PC-3 (cell line): ENCODE measurements at regions not wholly inside any gene's neighbourhood (a gene's known extent, or its start where the extent isn't known, plus 50 kb on each side); places are given as distances from the start of the nearest gene placed in this dataset.

Experiments used
- ATAC-seq: fragments of 200-7000 bp; cut with Tn5 transposase; 2 replicates; pipeline ENCODE4 v1.9.1; 2020; ENCODE audit warnings: mild to moderate bottlenecking, moderate library complexity
- BruUV-seq: library from RNA; stranded (reverse); fragments of 400-500 nt; replicated peaks from 2 replicates; lab custom pipeline; 2021; lab: Mats Ljungman, UMichigan
- CTCF ChIA-PET: fragments of 300-600 bp; sonication (Branson Sonifier 250); formaldehyde crosslinking; loops from one replicate; lab custom pipeline; 2022; ENCODE audit warnings: antibody characterized with exemption; lab: Charles Lee
- POLR2A ChIA-PET: fragments of 300-600 bp; sonication (Branson Sonifier 250); formaldehyde crosslinking; loops from one replicate; lab custom pipeline; 2022; ENCODE audit warnings: antibody characterized with exemption; ENCODE audit not compliant: unreplicated experiment; lab: Charles Lee
- DNase-seq: peaks from one replicate; pipeline ENCODE4 v3.0.0-alpha.2; 2015
- H2AFZ ChIP-seq: fragments of 300-600 bp; sonication (generic); 2 replicates; pipeline ENCODE4 v1.6.0; 2016; ENCODE audit warnings: antibody characterized with exemption, low read length
- H3F3A ChIP-seq: fragments of 300-600 bp; sonication (generic); one replicate; pipeline ENCODE4 v1.6.0; 2017; ENCODE audit warnings: antibody characterized with exemption, low read length, control low read depth, mild to moderate bottlenecking; ENCODE audit not compliant: unreplicated experiment
- H3K27ac ChIP-seq: fragments of 300-600 bp; sonication (generic); 2 replicates; pipeline ENCODE4 v1.5.1; 2016; ENCODE audit warnings: mild to moderate bottlenecking, low read length
- H3K27me3 ChIP-seq: fragments of 300-600 bp; sonication (generic); 2 replicates; pipeline ENCODE4 v1.6.1; 2016; ENCODE audit warnings: low read length, mixed read lengths
- H3K36me3 ChIP-seq: fragments of 300-600 bp; sonication (generic); 2 replicates; pipeline ENCODE4 v1.6.1; 2016; ENCODE audit warnings: low read depth, mixed run types, low read length, mixed read lengths
- H3K4me1 ChIP-seq: fragments of 300-600 bp; sonication (generic); 2 replicates; pipeline ENCODE4 v1.5.1; 2016; ENCODE audit warnings: low read length; ENCODE audit not compliant: insufficient read depth
- H3K4me2 ChIP-seq: fragments of 300-600 bp; sonication (generic); 2 replicates; pipeline ENCODE4 v1.6.0; 2016; ENCODE audit warnings: low read length
- H3K4me3 ChIP-seq: fragments of 300-600 bp; sonication (generic); 2 replicates; pipeline ENCODE4 v1.5.1; 2016; ENCODE audit warnings: mild to moderate bottlenecking, low read length, mixed read lengths
- H3K79me2 ChIP-seq: fragments of 300-600 bp; sonication (generic); 2 replicates; pipeline ENCODE4 v1.6.1; 2017; ENCODE audit warnings: low read length, mixed read lengths
- H3K9ac ChIP-seq: fragments of 300-600 bp; sonication (generic); 2 replicates; pipeline ENCODE4 v1.6.0; 2016; ENCODE audit warnings: mild to moderate bottlenecking, low read length
- H3K9me2 ChIP-seq: fragments of 300-600 bp; sonication (generic); replicated peaks from 2 replicates; pipeline ENCODE4 v1.6.1; 2016; ENCODE audit warnings: mixed run types, low read length, mixed read lengths
- H3K9me3 ChIP-seq: fragments of 300-600 bp; sonication (generic); 2 replicates; pipeline ENCODE4 v1.6.1; 2016; ENCODE audit warnings: low read length, mixed read lengths
- H4K20me1 ChIP-seq: fragments of 300-600 bp; sonication (generic); 2 replicates; pipeline ENCODE4 v1.6.1; 2016; ENCODE audit warnings: low read length, mixed read lengths
- CTCF ChIP-seq: fragments of 300-600 bp; sonication (generic); conservative IDR thresholded peaks from 2 replicates; pipeline ENCODE4 v1.5.1; 2017; ENCODE audit warnings: antibody characterized with exemption, low read depth, mild to moderate bottlenecking, low read length
- EZH2 ChIP-seq: fragments of 300-600 bp; sonication (generic); IDR thresholded peaks from one replicate; pipeline ENCODE4 v1.6.1; 2017; ENCODE audit warnings: antibody characterized with exemption, mild to moderate bottlenecking, low read length; ENCODE audit not compliant: unreplicated experiment
- EZH2phosphoT487 ChIP-seq: fragments of 300-600 bp; sonication (generic); IDR thresholded peaks from 2 replicates; pipeline ENCODE4 v1.6.1; 2018; ENCODE audit warnings: mild to moderate bottlenecking, antibody characterized with exemption, low read length, borderline replicate concordance
- intact Hi-C: fragments of 100-400 bp; cut with micrococcal nuclease; formaldehyde crosslinking; loops from 2 replicates; pipeline ENCODE4 v1.9.0; 2023

GRCh38 chr2:226130192-226130591 lies 669.4 kb downstream of the IRS1 start:
- Histone ChIP-seq H3K9ac (no peak overlapping the region), H3K4me1 (0 out of 2 replicates have a peak, but pooled peaks cover 6% of the 10 kb centered on the region), H2AFZ (no peak overlapping the region), H3K4me2 (no peak overlapping the region), H3K36me3 (no peaks in the 10 kb centered on the region), H4K20me1 (no peaks in the 10 kb centered on the region), H3K9me2 (no peaks in the 10 kb centered on the region), H3K27me3 (no peaks in the 10 kb centered on the region), H3K4me3 (no peak overlapping the region), H3K79me2 (no peaks in the 10 kb centered on the region), H3F3A (no peaks in the 10 kb centered on the region), H3K27ac (no peak overlapping the region), H3K9me3 (no peaks in the 10 kb centered on the region)
- TF ChIP-seq EZH2 (no peak), CTCF (no peak), EZH2phosphoT487 (no peak)
- no peak for ATAC-seq
- BruUV-seq, result no TSS peak
- POLR2A ChIA-PET, result no interaction called here
- CTCF ChIA-PET, result no interaction called here
- intact Hi-C loops, result no loop called here
- DNase-seq, result peak; percentile 22

GRCh38 chr2:226127682-226128081 lies 671.9 kb downstream of the IRS1 start:
- no TSS peak for BruUV-seq
- Histone ChIP-seq H3K27me3 (no peaks in the 10 kb centered on the region), H3K9me3 (no peaks in the 10 kb centered on the region), H3K9ac (no peak overlapping the region), H2AFZ (no peak overlapping the region), H3K27ac (no peak overlapping the region), H4K20me1 (no peaks in the 10 kb centered on the region), H3F3A (no peaks in the 10 kb centered on the region), H3K4me2 (no peak overlapping the region), H3K79me2 (no peaks in the 10 kb centered on the region), H3K36me3 (no peaks in the 10 kb centered on the region), H3K9me2 (no peaks in the 10 kb centered on the region), H3K4me3 (no peak overlapping the region), H3K4me1 (0 out of 2 replicates have a peak, but pooled peaks cover 6% of the 10 kb centered on the region)
- CTCF ChIA-PET, result no interaction called here
- POLR2A ChIA-PET, result no interaction called here
- no peak for TF ChIP-seq CTCF
- TF ChIP-seq EZH2, result no peak
- intact Hi-C loops, result no loop called here
- DNase-seq, result no peak
- no peak for ATAC-seq

- POLR2A ChIA-PET, result no interaction called here
- TF ChIP-seq EZH2phosphoT487 (no peak), CTCF (no peak), EZH2 (no peak)
- ATAC-seq, result no peak
- no peaks in the 10 kb centered on the region for H4K20me1 ChIP-seq
- CTCF ChIA-PET, result no interaction called here
- H3F3A ChIP-seq, result no peaks in the 10 kb centered on the region
- H3K4me2 ChIP-seq, result no peak overlapping the region
- no peak overlapping the region for H3K9ac ChIP-seq
- H3K27ac ChIP-seq, result no peak overlapping the region
- no peaks in the 10 kb centered on the region for H3K9me3 ChIP-seq
- peaks cover 3% of the 10 kb centered on the region; the same call in 1 of the 2 replicates for H3K4me1 ChIP-seq
- BruUV-seq, result no TSS peak
- no peaks in the 10 kb centered on the region for H3K79me2 ChIP-seq
- DNase-seq, result no peak
- H3K36me3 ChIP-seq, result no peaks in the 10 kb centered on the region; the same call in 1 of the 2 replicates
- no peak overlapping the region for H2AFZ ChIP-seq
- intact Hi-C loops, result no loop called here
- H3K9me2 ChIP-seq, result no peaks in the 10 kb centered on the region
- H3K27me3 ChIP-seq, result no peaks in the 10 kb centered on the region
- H3K4me3 ChIP-seq, result no peak overlapping the region
These were observed 673.5 kb downstream of the IRS1 start for GRCh38 chr2:226126104-226126503.
